GM20431 (cell line): ENCODE measurements at regions not wholly inside any gene's neighbourhood (a gene's known extent, or its start where the extent isn't known, plus 50 kb on each side); places are given as distances from the start of the nearest gene placed in this dataset.

Experiments
- in situ Hi-C: fragments of 300-500 bp; cut with MseI, MboI; formaldehyde crosslinking; loops from one replicate; pipeline ENCODE4 v1.15.0; 2020; ENCODE audit warnings: low sequenced_read_pairs; ENCODE audit not compliant: unreplicated experiment

DNA sequence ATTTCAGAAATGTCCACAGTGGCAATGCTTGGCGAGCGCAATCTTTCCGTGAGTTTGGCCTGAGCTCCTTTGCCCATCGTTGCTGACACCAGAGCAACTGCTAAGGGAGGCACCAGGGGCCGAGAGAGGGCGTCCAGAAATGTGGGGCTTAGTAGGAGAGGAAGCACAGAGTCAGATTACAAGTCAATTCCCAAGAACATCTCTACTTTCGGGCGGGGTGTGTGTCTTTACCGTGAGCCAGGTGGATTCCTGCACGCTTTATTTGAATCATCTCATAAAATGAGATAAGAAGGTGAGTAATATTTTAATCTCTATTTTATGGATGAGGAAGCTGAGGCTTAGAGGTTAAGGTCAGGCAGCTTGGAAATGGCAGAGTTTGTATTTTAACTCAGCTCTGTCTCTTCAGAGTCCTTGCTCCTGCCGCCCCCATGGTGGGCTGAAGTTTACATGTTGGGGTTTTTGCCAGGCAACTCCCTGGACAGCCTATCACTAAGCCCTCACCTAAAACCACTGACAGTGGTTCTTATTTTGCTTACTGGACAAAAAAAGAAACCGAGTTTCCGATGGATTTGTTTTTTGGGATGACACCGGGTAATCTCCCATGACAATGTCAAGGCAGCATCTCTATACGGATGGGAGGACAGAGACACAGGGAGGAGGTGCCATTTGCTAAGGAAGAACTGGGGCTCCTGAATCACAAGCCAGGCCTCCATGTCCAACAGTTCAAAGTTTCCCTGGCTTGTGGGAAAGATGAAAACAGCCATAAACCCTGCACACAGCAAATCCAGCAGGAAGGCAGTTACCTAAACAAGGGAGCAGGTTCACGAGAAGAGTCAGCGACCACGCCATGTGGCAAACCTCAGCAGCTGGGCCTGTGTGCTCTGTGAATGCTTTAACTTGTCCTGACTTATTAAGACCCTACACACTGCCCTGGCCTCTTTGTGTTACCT is 112.6 kb upstream of the SLC24A3 start:
- in situ Hi-C loops = no loop called here

DNA sequence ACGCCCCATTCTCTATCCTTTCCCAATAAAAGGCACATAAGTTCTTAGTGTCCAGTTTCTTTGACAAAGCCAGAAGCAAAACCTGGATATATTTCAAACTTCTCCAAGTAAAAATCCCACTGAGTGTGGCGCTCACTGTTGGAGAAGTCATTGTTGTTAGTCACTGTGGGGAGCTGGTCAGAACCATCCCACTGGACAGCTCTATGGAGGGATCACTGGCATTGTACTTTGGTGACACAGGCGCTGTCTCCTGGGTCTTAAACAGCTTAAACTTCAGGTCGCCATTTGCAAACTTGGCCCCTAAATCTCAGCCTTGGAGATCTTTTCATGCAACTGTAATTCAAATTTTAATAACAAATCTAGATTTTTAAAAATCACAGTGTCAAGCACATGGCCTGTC is 111.5 kb upstream of the SLC24A3 start:
- in situ Hi-C loops = no loop called here

DNA sequence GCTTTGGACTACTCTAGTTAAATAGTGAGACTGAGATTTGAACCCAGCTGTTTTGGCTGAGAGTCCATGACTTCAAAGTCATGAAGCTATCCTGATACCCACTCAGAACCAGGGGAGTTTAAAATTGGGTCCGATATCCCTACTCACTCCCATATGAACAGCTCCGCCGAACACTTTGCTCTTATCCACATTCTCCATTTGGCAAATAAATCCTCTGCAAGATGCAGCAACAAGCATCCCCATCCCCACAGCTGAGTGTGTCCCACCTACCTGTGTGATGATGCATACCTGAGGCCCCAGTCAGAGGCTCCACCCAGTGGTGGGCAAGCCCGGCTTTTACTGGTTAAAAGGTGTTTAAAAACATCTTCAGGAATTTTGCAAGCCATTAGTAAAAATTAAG is 108.3 kb upstream of the SLC24A3 start:
- in situ Hi-C loops = no loop called here

- in situ Hi-C loops = no loop called here
Measured at GRCh38 chr20:19108155-19108554, 104.3 kb upstream of the SLC24A3 start.

- in situ Hi-C loops = no loop called here
Measured at GRCh38 chr20:19110285-19110684, 102.2 kb upstream of the SLC24A3 start.

GRCh38 chr20:19110881-19111460 is 101.5 kb upstream of the SLC24A3 start:
- in situ Hi-C loops = no loop called here

DNA sequence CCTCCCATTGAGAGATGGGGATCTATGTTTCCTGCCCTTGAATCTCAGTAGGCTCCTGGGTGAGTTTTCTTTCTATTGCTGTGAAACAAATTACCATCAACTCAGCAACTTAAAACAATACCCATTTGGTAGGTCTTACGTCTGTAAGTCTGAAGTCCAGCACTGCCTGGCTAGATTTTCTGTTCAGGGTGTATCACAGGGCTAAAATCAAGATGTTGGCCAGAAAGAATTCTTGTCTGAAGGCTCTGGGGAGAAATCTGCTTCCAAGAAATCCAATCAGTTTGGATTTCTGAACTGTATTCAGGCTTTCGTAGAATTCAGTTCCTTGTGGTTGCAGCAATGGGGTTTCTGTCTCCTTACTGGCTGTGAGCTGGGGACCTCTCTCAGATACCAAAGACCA is 99.6 kb upstream of the SLC24A3 start:
- in situ Hi-C loops = no loop called here

- in situ Hi-C loops = no loop called here
Measured at GRCh38 chr20:19113343-19113930, 99.0 kb upstream of the SLC24A3 start.

DNA sequence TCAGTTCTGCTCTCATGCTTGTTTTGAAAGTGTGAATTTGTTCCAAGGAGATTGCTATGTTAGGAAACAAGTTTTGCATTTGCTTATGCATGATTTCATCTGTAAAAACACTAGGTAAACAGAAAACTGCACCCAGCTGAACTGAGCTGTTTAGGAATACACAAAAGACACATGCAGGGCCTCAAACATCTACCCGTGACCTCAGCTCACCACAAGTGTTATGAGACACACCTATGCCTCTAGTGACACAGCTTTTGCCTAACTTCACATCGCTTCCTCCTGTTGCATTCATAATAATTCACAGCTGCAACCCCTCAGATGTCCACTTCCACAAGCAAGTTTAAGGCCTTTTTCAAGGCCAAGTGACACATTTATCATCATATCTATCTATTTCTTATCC is 98.0 kb upstream of the SLC24A3 start:
- in situ Hi-C loops = no loop called here

- in situ Hi-C loops = no loop called here
Measured at GRCh38 chr20:19115581-19115980, 96.9 kb upstream of the SLC24A3 start.

DNA sequence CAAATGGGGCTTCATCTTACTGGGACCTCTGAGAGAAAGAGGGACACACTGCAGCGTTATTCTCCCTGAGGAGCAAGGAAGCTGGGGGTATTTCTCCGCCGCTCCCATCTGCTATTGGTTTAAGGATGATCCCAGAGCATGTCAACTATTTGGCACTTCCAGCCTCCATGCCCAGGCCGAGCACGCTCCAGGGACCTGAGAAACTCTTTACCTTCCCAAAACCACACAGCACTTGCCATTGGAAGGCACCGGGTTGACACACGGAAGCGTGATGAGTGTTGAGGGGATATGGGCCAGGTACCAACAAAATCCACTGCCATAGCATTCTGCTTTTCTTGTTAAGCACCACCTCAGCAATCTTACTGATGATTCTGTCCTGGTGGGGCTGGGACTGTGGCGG is 92.4 kb upstream of the SLC24A3 start:
- in situ Hi-C loops = no loop called here

GRCh38 chr20:19120569-19120968 is 91.9 kb upstream of the SLC24A3 start:
- in situ Hi-C loops = no loop called here

DNA sequence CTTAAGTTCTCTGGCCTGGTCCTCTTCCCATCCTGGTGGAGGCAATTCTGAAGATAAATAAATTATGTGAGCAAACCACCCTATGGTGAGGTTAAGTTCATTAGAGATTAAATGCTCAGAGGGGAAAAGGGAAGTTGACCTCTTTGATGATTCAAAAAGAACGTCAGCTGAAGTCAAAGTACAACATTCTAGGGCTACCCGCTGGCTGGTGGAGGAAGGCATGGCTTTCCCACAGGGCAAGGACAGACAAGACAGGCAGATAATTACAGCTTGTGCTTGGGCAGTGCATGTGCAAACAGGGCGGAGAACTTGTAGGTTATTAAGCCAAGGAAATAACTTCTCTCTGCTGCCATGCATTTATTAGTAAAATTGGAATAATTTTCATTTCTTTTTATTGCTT is 91.0 kb upstream of the SLC24A3 start:
- in situ Hi-C loops = no loop called here

GRCh38 chr20:19121916-19122315 is 90.5 kb upstream of the SLC24A3 start:
- in situ Hi-C loops = no loop called here

DNA sequence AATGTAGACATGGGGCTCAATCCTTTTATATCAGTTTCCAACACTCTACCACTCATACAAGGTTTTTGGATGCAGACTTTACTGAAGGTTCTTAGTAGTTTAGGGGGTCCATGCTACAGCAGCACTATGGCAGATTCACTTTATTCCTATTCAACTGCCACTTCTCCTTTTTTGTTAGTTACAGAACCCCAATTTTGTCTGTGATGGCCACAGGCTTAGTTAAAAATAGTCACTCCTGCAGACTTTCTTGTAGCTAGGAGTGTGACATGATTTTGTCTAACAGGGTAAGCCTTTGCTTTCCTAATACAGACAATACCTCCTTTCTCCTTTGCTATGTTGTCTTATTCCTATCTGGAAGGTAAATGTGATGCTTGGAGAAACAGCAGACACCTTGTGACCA is 90.0 kb upstream of the SLC24A3 start:
- in situ Hi-C loops = no loop called here

GRCh38 chr20:19125508-19125907 is 86.9 kb upstream of the SLC24A3 start:
- in situ Hi-C loops = no loop called here

- in situ Hi-C loops = no loop called here
Measured at GRCh38 chr20:19129306-19129705, 83.1 kb upstream of the SLC24A3 start.

- in situ Hi-C loops = no loop called here
Measured at GRCh38 chr20:19129976-19130612, 82.3 kb upstream of the SLC24A3 start.

GRCh38 chr20:19130613-19130984 is 81.8 kb upstream of the SLC24A3 start:
- in situ Hi-C loops = no loop called here

DNA sequence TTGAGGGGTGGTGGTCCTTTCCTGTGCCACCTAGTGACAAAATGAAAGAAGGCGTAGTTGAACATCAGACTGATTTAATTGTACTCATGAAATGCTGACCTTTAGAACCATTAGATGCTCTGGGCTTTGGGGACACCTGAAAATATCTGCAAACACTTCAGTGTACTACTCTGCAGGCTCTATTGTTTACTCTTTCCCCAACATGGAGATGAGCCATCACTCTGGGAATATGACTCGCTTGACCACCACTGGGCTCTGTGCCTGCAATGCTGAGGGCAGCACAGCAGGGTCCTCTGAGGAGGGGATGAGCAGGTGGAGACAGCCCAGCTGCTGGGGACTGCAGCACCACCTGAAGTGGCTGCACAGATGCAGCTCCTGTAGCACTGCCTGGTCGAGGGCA is 74.8 kb upstream of the SLC24A3 start:
- in situ Hi-C loops = no loop called here

DNA sequence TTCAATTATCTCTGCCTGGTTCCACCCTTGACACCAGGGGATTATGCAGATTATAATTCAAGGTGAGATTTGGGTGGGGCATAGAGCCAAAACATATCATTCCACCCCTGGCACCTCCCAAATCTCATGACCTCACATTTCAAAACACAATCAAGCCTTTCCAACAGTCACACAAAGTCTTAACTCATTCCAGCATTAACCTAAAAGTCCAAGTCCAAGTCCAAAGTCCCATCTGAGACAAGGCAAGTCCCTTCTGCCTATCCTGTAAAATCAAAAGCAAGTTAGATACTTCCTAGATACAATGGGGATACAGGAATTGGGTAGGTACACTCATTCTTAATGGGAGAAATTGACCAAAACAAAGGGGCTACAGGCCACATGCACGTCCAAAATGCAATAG is 73.7 kb upstream of the SLC24A3 start:
- in situ Hi-C loops = no loop called here
